Coronary artery (tissue), 2 donors: ENCODE measurements at regions not wholly inside any gene's neighbourhood (a gene's known extent, or its start where the extent isn't known, plus 50 kb on each side); places are given as distances from the start of the nearest gene placed in this dataset.

Experiments
- DNase-seq: peaks from one replicate; pipeline ENCODE4 v3.0.0-alpha.2; 2017; ENCODE audit warnings: low spot score
- H3K27ac ChIP-seq, 2 donors: fragments of 200-600 bp; sonication (generic); one replicate each; pipeline ENCODE4 v1.5.1; 2016 to 2019
- H3K4me3 ChIP-seq: fragments of 200-600 bp; sonication (generic); 2 replicates; pipeline ENCODE4 v1.5.1; 2016; ENCODE audit warnings: mild to moderate bottlenecking, moderate library complexity
- TF ChIP-seq, protein P1 (sequence below): fragments of 200-600 bp; sonication (generic); IDR thresholded peaks from one replicate; pipeline ENCODE4 v1.5.1; 2019; ENCODE audit warnings: antibody characterized with exemption

DNA sequence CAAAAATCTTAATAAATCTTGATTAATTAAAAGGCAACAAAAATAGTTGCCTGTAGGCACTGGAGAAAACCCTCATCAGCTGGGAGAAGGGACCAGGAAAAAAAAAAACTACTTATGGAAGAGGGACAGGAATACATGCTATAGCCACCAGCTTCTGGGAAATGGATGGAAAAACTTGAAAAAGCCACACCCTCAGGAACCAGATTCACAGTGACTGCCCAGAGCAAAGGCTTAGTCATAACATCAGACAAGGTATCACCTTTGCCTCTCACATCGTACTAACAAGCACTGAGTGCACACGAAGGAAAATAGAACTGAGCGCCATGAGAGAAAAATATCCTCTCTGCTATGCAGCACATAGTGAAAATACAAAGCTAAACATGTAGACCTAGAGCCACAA is 116.9 kb upstream of the GYPC start:
- DNase-seq: no peak
- TF ChIP-seq, protein P1, sequence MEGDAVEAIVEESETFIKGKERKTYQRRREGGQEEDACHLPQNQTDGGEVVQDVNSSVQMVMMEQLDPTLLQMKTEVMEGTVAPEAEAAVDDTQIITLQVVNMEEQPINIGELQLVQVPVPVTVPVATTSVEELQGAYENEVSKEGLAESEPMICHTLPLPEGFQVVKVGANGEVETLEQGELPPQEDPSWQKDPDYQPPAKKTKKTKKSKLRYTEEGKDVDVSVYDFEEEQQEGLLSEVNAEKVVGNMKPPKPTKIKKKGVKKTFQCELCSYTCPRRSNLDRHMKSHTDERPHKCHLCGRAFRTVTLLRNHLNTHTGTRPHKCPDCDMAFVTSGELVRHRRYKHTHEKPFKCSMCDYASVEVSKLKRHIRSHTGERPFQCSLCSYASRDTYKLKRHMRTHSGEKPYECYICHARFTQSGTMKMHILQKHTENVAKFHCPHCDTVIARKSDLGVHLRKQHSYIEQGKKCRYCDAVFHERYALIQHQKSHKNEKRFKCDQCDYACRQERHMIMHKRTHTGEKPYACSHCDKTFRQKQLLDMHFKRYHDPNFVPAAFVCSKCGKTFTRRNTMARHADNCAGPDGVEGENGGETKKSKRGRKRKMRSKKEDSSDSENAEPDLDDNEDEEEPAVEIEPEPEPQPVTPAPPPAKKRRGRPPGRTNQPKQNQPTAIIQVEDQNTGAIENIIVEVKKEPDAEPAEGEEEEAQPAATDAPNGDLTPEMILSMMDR: no peak
- Histone ChIP-seq H3K4me3 (no peak overlapping the region), H3K27ac (no peak overlapping the region)

DNA sequence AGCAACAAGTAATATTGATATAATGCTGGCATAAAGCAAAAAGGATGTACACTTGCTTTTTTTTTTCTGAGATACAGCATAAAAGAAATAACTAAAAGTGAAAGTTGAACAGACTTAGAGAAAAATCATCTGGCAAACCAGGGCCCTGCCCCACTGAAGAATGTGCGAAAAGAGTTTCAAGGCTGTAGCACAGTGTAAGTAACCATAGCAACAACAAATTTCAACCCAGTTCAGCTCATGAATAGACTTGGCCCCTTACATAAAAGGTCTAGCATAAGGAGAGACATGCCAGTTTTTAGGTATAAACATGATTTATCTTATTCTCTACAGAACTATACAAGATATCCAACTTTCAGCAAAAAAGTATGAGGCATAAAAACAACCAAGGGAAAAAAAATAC is 113.7 kb upstream of the GYPC start:
- no peak for DNase-seq
- no peak overlapping the region for H3K27ac ChIP-seq
- H3K4me3 ChIP-seq: no peak overlapping the region
- TF ChIP-seq, protein P1: no peak

DNA sequence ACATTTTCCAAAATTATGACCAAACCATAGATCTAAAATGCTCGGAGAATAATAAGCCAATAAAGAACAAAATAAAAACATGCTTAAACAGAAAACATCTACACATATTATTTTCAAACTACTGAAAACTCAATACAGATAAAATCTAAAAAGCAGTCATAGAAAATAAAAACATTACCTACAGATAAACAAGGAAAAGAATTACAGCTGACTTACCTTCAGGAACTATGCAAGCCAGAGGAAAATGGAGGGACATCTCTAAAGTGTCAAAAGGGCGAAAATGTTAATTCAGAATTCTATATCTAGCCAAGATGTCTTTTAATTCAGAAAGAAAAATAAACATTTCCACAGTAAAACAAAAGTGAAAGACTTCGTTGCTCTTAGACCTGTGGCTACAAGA is 112.9 kb upstream of the GYPC start:
- Histone ChIP-seq H3K27ac (no peak overlapping the region), H3K4me3 (no peak overlapping the region)
- TF ChIP-seq, protein P1: no peak
- no peak for DNase-seq

DNA sequence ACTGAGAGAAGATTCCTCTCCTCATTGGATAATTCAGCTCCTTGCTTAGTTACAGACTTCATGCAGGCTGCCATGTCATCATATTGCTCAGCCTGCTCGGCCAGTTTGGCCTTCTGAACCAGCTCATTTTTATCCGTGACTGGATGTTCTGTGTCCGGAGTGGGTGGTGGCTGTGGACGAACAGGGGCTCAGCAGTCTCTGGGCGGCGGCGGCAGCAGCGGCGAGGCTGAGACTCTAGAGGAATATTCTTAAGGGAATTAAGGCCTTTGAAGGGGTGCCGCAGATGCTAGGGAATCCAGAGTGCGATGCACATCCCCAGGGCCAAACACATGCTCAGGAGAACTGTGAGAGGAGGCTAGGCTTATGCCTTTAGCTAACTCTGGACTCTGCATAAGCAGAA is 97.9 kb upstream of the GYPC start:
- no peak overlapping the region for H3K27ac ChIP-seq
- no peak overlapping the region for H3K4me3 ChIP-seq
- DNase-seq: no peak
- TF ChIP-seq, protein P1: no peak

DNA sequence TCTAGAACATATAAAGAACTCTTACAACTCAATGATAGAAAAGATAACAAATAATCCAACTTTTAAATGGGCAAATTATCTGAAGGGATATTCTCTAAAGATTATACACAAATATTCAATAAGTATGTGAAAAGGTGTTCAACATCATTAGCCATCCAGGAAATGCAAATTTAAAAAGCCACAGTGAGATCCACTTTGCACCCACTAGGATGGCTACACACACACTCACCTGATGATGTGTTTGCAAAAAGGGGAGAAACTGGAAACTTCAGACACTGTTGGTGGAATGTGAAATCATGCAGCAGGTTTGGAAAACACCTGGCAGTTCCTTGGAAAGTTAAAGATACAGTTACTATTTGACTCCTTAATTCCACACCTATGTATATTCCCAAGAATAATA is 87.2 kb upstream of the GYPC start:
- Histone ChIP-seq H3K4me3 (no peak overlapping the region), H3K27ac (no peak overlapping the region)
- DNase-seq: no peak
- TF ChIP-seq, protein P1: no peak

DNA sequence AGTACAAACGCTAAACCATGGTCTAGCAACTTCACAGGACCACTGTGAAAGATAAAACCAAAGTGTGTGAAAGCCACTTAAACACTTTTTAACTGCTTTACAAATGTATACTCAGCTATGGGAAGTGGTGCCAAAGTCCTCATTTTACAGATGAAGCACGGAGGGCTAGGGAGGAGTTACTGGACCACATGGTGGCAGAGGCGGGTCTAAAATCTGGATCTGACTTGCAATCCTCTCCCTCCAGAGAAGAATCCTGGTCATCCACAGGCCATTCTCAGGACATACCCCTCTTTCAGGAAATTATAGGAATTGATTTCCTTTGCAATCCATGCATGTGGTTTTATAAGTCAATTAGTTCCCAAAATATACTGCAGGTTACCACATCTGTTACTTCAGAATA is 84.6 kb upstream of the GYPC start:
- no peak overlapping the region for H3K27ac ChIP-seq
- TF ChIP-seq, protein P1: no peak
- no peak overlapping the region for H3K4me3 ChIP-seq
- DNase-seq: no peak

DNA sequence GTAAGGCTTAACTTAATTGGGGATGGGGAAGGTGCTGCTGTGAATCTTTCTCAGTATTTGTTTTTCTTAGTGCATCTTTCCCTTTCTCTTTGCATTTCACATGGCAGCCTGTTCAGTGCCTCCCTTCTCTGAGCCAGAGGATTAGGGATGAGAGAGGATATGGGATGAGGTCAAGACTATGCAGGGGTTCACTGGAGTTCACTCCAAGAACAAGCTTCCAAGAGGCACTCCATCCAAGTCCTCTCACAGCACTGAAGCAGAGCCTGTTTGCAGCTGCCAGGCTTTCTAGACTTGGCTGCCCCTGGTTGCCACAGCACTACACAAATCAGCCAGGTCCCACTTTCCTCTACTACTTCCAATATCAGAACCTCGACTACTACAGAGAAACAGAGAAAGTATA is 80.3 kb upstream of the GYPC start:
- H3K4me3 ChIP-seq: no peak overlapping the region
- TF ChIP-seq, protein P1: no peak
- no peak overlapping the region for H3K27ac ChIP-seq
- no peak for DNase-seq
